Muscle of leg (tissue), 3 donors: ENCODE measurements at regions not wholly inside any gene's neighbourhood (a gene's known extent, or its start where the extent isn't known, plus 50 kb on each side); places are given as distances from the start of the nearest gene placed in this dataset.
A peak's percentile ranks its signal among the peaks of the same experiment; 100 is the strongest.

Experiments
- DNase-seq: peaks from one replicate; pipeline ENCODE4 v3.0.0; 2013
- H3K27ac ChIP-seq: one replicate; pipeline ENCODE4 v1.5.1; 2013; ENCODE audit warnings: mild to moderate bottlenecking, low read length, control low read depth
- H3K27me3 ChIP-seq: one replicate; pipeline ENCODE4 v1.6.1; 2013; ENCODE audit warnings: low read length; ENCODE audit not compliant: control insufficient read depth, insufficient read depth
- H3K36me3 ChIP-seq: one replicate; pipeline ENCODE4 v1.6.1; 2013; ENCODE audit warnings: low read length; ENCODE audit not compliant: control insufficient read depth, insufficient read depth
- H3K4me1 ChIP-seq: one replicate; pipeline ENCODE4 v1.6.1; 2013; ENCODE audit warnings: low read length; ENCODE audit not compliant: control insufficient read depth, insufficient read depth
- H3K4me3 ChIP-seq: one replicate; pipeline ENCODE4 v1.5.1; 2013; ENCODE audit warnings: low read length, control low read depth
- H3K9me3 ChIP-seq: replicated peaks from 2 replicates; pipeline ENCODE4 v1.6.1; 2013; ENCODE audit warnings: low read depth, low read length; ENCODE audit not compliant: control insufficient read depth
- WGBS: methylation state at CpG from one replicate; pipeline ENCODE4 v1.1.5; 2013; ENCODE audit warnings: missing lambda C conversion rate; ENCODE audit not compliant: insufficient coverage; 5-methylcytosine and 5-hydroxymethylcytosine counted together

GRCh38 chr1:59046730-59047157 lies 250.2 kb upstream of the FGGY start:
- DNase-seq, result no peak
- no peaks in the 10 kb centered on the region for H3K27me3 ChIP-seq
- H3K36me3 ChIP-seq, result no peaks in the 10 kb centered on the region
- 40% methylated on average over 2 of the region's 2 CpGs for WGBS
- H3K4me1 ChIP-seq, result peaks cover 3% of the 10 kb centered on the region
- no peak overlapping the region for H3K4me3 ChIP-seq
- no peak overlapping the region for H3K27ac ChIP-seq
- H3K9me3 ChIP-seq, result no peaks in the 10 kb centered on the region

GRCh38 chr1:59051007-59051406 lies 245.9 kb upstream of the FGGY start:
- no peak overlapping the region for H3K4me3 ChIP-seq
- no peak for DNase-seq
- no peaks in the 10 kb centered on the region for H3K27me3 ChIP-seq
- H3K36me3 ChIP-seq, result no peaks in the 10 kb centered on the region
- H3K4me1 ChIP-seq, result peaks cover 3% of the 10 kb centered on the region
- no CpG with 5 or more reads among the region's 4 CpGs for WGBS
- H3K27ac ChIP-seq, result no peak overlapping the region
- H3K9me3 ChIP-seq, result no peaks in the 10 kb centered on the region

GRCh38 chr1:59052166-59052590 lies 244.7 kb upstream of the FGGY start:
- Histone ChIP-seq H3K4me3 (no peak overlapping the region), H3K4me1 (peaks cover 10% of the 10 kb centered on the region), H3K9me3 (no peaks in the 10 kb centered on the region), H3K36me3 (no peaks in the 10 kb centered on the region), H3K27ac (no peak overlapping the region), H3K27me3 (no peaks in the 10 kb centered on the region)
- WGBS, result 73% methylated on average over 2 of the region's 5 CpGs
- no peak for DNase-seq

GRCh38 chr1:59054172-59054571 lies 242.7 kb upstream of the FGGY start:
- WGBS, result 88% methylated on average over 1 of the region's 1 CpG
- no peaks in the 10 kb centered on the region for H3K9me3 ChIP-seq

DNA sequence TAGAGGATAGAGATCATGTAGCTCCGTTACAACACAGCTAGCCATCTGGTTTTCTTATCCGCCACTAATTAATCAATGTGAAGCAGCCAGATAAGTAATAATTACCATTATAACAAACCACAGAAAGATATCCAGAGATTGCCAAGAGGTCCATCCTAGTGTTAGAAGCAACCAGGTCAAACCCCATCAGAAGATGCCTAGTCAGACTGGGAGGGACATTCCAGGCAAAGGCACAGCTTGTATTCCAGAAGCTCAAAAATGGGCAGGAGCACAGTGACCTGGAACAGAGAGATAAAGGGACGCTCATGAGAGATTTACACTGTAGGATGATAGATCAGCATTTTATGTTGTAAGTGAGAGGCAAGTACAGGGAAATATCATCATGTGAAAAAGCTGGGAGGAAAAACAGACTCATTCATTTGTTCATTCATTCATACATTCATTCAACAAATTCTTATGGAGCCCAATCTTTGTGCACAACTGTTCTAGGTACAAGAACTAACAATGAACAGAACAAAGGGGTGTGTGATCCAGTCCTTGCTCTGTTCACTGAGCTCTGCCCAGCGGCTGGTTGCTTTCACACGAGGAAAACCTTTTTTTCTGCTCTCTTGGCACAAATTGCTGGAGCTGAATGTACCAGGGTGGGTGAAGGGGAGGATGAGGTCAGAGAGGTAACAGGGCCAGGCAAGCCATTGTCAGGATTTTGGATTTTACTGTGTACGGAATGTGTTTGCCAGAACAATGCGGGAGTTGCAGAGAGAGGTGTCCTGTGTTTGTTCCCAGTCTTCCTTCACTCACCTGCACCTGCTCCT lies 240.8 kb upstream of the FGGY start:
- peak; percentile 41 for DNase-seq
- H3K4me1 ChIP-seq, result peaks cover 22% of the 10 kb centered on the region
- 73% methylated on average over 4 of the region's 7 CpGs for WGBS
- H3K36me3 ChIP-seq, result no peaks in the 10 kb centered on the region
- no peak overlapping the region for H3K4me3 ChIP-seq
- no peak overlapping the region for H3K27ac ChIP-seq
- H3K9me3 ChIP-seq, result no peaks in the 10 kb centered on the region
- no peaks in the 10 kb centered on the region for H3K27me3 ChIP-seq

More at GRCh38 chr1:59054172-59054571, 242.7 kb upstream of the FGGY start:
- DNase-seq, result no peak
- Histone ChIP-seq H3K4me3 (no peak overlapping the region), H3K27me3 (no peaks in the 10 kb centered on the region), H3K36me3 (no peaks in the 10 kb centered on the region), H3K4me1 (peaks cover 22% of the 10 kb centered on the region), H3K27ac (no peak overlapping the region)

DNA sequence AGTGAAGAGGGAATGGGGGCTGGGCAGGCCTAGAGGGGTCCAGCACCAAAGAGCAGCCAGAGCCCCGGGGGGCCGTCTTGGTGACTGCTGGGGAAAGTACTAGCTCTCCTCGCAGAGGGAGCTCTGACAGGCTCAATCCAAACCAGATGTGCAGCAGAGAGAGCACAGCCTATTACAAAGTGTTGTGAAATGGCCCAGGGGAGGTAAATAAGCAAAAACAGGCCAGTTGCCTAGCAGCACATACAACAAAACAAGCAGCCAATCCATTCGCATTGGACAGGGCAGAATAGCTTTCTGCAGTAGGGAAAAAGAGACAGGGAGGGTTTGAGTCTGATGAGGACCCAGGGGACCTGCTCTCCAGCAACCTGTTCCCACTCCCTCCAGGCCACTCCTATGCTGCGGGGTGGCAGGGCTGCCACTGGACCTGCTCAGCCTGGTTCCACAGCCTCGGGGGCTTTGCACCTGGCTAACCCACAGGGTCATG lies 239.6 kb upstream of the FGGY start:
- Histone ChIP-seq H3K4me3 (no peak overlapping the region), H3K27me3 (no peaks in the 10 kb centered on the region), H3K9me3 (no peaks in the 10 kb centered on the region), H3K27ac (peak overlapping the region; percentile 80), H3K4me1 (peaks cover 27% of the 10 kb centered on the region), H3K36me3 (no peaks in the 10 kb centered on the region)
- WGBS, result 0% methylated on average over 1 of the region's 6 CpGs
- peak; percentile 99 for DNase-seq

- H3K27me3 ChIP-seq, result no peaks in the 10 kb centered on the region
- H3K4me3 ChIP-seq, result no peak overlapping the region
- H3K9me3 ChIP-seq, result no peaks in the 10 kb centered on the region
- no peaks in the 10 kb centered on the region for H3K36me3 ChIP-seq
- DNase-seq, result peak; percentile 47
- peak overlapping the region; percentile 78 for H3K27ac ChIP-seq
- peaks cover 29% of the 10 kb centered on the region for H3K4me1 ChIP-seq
- WGBS, result no CpG with 5 or more reads among the region's 3 CpGs
These were observed 239.1 kb upstream of the FGGY start for GRCh38 chr1:59057796-59058195.

DNA sequence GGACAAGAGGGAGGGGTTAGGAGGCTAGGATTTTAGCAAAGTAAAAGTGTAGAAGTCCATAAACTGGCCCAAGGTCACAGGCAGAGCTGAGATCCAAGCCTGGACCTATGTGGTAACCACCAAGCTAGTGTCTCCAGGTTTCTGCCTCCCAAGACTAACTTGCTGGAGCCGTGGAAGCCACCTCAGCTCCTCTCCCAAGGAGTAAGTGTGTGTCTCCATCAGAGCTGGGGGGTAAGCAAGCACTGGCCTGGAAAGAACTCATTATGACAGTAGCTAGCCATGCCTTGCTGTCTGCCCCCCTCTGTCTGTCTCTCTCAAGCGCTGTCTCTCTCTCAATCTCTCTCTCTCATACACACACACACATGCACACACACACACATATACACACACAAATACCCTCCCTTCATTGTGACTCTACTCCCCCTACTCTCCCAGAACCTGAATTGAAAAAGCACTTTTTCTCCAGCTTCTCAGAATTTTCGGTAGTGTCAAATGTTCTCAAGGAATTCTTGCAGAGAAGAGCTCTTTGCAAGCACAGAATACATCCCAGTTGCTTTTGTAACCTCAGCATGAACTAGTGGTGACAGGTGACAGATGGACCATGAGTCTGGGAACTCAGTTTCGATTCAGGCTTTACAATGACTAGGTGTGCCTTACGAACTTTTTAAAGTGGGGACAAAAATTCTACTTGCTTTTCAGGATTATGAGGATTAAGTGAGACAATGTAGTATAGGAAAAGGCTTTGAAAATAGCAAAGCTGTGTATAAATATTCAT lies 238.0 kb upstream of the FGGY start:
- Histone ChIP-seq H3K27ac (peak overlapping the region; percentile 15), H3K9me3 (no peaks in the 10 kb centered on the region), H3K27me3 (no peaks in the 10 kb centered on the region), H3K4me3 (no peak overlapping the region), H3K36me3 (no peaks in the 10 kb centered on the region), H3K4me1 (peaks cover 33% of the 10 kb centered on the region)
- no peak for DNase-seq
- 70% methylated on average over 4 of the region's 5 CpGs for WGBS

DNA sequence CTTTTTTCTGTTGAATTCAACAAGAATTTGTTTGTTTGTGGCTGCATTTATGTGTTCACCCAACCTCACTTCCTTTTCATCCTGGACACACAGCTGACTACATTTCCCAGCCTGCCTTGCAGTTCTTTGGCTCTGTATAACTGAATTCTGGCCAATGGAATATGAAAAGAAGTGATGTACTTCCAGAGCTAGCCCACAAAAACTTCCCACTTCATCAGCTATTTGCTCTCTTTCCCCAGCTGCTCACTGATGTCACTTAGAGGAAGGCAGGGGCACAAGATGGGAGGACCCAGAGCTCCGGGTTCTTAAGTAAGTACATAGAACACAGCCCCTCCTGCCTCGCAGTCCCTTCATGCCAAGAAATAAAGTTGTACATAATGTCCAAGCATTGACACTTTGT lies 235.0 kb upstream of the FGGY start:
- WGBS, result no CpG with 5 or more reads among the region's 2 CpGs
- H3K36me3 ChIP-seq, result no peaks in the 10 kb centered on the region
- H3K27ac ChIP-seq, result peak overlapping the region; percentile 88
- no peaks in the 10 kb centered on the region for H3K9me3 ChIP-seq
- H3K4me1 ChIP-seq, result peaks cover 26% of the 10 kb centered on the region
- H3K4me3 ChIP-seq, result peak overlapping the region; percentile 35
- no peaks in the 10 kb centered on the region for H3K27me3 ChIP-seq
- DNase-seq, result peak; percentile 99

- no peaks in the 10 kb centered on the region for H3K36me3 ChIP-seq
- no peaks in the 10 kb centered on the region for H3K27me3 ChIP-seq
- peak; percentile 68 for DNase-seq
- H3K4me3 ChIP-seq, result no peak overlapping the region
- no peaks in the 10 kb centered on the region for H3K9me3 ChIP-seq
- peak overlapping the region; percentile 88 for H3K27ac ChIP-seq
- peaks cover 18% of the 10 kb centered on the region for H3K4me1 ChIP-seq
- 50% methylated on average over 2 of the region's 5 CpGs for WGBS
These were observed 234.2 kb upstream of the FGGY start for GRCh38 chr1:59062743-59063142.
